Astrocyte of the cerebellum (primary cell): ENCODE measurements at regions not wholly inside any gene's neighbourhood (a gene's known extent, or its start where the extent isn't known, plus 50 kb on each side); places are given as distances from the start of the nearest gene placed in this dataset.

Source experiments
- DNase-seq: peaks from one replicate; pipeline ENCODE4 v3.0.0-alpha.2; 2011; ENCODE audit warnings: low read depth
- H3K4me3 ChIP-seq: 2 replicates; pipeline ENCODE4 v1.5.1; 2011; ENCODE audit warnings: mild to moderate bottlenecking, low read depth, low read length, moderate library complexity
- in situ Hi-C: cut with HindIII; loops from 2 replicates; pipeline ENCODE4 v1.10.0; 2017; ENCODE audit warnings: low sequenced_read_pairs
- TF ChIP-seq, protein P1 (sequence below): IDR thresholded peaks from 2 replicates; pipeline ENCODE4 v1.5.1; 2012; ENCODE audit warnings: low read length, low read depth, moderate library complexity, mild to moderate bottlenecking; ENCODE audit errors: missing control alignments

DNA sequence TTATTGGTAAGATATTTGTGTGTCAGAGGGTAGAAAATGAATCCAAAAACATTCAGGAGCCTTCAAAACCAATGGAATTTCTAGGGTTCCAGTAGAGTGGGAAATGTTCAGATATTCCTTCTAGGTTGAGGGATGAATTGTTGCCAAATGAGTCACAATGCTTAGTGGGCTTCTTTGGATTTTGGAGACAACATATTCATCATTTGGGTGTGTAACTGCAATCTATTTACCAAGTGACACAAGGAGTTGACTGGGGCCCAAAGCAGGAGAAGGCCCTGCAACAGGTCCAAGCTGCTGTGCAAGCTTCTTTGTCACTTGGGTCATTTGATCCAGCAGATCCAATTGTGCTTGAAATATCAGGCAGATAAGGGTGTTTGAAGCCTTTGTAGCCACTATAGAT lies 551.5 kb upstream of the PITX2 start:
- in situ Hi-C loops, result loop anchor here (5.0 kb wide), 1 partner anchor 67 kb away; no protein-coding TSS in a partner anchor
- DNase-seq, result no peak
- no peak overlapping the region for H3K4me3 ChIP-seq
- TF ChIP-seq, protein P1, sequence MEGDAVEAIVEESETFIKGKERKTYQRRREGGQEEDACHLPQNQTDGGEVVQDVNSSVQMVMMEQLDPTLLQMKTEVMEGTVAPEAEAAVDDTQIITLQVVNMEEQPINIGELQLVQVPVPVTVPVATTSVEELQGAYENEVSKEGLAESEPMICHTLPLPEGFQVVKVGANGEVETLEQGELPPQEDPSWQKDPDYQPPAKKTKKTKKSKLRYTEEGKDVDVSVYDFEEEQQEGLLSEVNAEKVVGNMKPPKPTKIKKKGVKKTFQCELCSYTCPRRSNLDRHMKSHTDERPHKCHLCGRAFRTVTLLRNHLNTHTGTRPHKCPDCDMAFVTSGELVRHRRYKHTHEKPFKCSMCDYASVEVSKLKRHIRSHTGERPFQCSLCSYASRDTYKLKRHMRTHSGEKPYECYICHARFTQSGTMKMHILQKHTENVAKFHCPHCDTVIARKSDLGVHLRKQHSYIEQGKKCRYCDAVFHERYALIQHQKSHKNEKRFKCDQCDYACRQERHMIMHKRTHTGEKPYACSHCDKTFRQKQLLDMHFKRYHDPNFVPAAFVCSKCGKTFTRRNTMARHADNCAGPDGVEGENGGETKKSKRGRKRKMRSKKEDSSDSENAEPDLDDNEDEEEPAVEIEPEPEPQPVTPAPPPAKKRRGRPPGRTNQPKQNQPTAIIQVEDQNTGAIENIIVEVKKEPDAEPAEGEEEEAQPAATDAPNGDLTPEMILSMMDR, result no peak

DNA sequence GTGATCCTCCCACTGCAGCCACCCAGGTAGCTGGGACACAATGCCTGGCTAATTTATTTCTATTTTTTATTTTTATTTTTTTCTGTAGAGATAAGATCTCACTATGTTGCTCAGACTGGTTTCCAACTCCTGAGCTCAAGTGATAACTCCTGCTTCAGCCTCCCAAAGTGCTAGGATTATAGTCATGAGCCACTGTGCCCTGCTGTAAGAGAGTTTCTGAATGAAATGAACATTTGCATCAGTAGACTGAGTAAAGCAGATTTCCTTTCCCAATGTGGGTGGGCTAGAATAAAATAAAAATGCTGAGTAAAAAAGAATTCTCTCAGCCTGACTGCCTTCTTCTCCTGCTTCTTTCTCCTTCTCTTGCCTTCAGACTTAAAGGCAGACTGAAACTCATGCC lies 555.4 kb upstream of the PITX2 start:
- no peak for DNase-seq
- H3K4me3 ChIP-seq, result no peak overlapping the region
- TF ChIP-seq, protein P1, result no peak
- in situ Hi-C loops, result no loop called here

DNA sequence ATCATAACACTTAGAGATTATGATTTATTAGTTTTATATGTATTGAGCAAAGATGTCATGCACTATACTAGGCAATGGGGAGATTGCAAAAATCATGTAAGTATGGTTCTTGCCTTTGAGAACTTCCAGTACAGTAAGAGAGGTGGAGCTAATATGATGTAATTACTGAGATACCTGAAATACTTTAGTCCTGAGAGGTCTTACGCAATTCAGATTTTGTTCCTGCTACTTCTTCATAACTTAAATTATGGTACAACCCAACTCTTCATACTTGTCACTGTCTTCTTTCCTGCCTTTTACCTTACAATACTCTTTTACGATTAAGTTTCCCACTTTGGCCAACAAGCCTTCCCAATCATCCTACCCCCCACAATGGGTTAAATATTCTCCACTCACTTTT lies 564.2 kb upstream of the PITX2 start:
- DNase-seq, result no peak
- no peak overlapping the region for H3K4me3 ChIP-seq
- TF ChIP-seq, protein P1, result no peak
- in situ Hi-C loops, result no loop called here

DNA sequence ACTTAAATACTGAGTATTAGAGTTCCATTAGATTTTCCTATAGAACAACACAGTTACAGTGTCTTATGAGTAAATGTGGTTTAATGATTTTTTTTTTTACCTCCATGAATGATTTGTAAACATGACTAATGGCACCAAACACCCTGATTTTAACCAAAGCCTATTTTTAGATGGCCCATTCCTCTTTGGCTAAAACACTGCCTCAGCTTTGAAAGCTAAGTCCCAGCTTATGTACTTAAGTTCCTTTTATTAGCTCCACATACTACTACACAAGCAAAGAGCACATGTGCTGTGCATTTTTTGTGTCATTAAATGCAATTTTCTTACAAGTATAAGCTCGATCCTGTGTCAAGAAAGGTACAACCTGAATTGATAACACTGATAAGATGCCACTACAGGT lies 575.6 kb upstream of the PITX2 start:
- no peak overlapping the region for H3K4me3 ChIP-seq
- no peak for DNase-seq
- in situ Hi-C loops, result no loop called here
- TF ChIP-seq, protein P1, result no peak

DNA sequence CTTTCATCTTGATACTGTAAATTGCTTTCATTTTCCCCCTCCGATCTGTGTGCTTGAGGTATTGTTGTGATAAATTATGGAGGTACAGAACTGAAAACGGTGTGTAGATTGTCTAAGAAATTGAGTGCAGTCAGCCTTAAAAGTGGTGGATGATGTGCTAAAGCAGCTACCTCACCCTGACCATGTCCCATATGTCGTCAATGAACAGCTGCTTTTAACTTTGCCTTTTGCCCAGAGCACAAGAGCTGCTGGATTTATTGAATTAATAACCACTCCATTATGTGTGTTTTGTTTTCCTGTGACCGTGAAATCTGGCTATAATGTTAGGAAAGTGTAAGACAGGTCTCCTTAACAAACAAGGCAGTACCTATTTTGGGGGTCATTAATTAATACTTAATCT lies 581.9 kb upstream of the PITX2 start:
- TF ChIP-seq, protein P1, result no peak
- H3K4me3 ChIP-seq, result no peak overlapping the region
- in situ Hi-C loops, result no loop called here
- no peak for DNase-seq

DNA sequence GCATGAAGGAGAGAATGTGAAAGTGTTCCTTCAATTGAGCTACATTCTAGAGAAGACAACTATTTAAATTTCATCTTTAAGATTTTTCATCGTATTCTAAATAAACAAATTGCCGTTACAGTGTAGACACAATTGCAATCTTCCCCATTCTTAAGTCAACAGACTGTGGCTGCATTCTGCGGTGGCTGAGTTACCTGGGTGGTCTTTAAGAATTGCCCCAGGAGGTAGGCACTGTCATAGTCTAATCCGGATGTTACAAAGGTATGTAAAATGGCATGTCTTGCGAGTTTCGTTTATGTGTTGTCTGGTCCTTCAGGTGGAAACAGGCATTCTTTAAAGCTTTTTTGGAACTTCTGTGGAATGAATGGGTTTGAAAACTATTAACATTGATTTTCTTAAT lies 586.1 kb upstream of the PITX2 start:
- in situ Hi-C loops, result no loop called here

More for the DNA sequence above, 586.1 kb upstream of the PITX2 start:
- H3K4me3 ChIP-seq, result no peak overlapping the region
- TF ChIP-seq, protein P1, result no peak
- no peak for DNase-seq
